ENCODE measurements at regions not wholly inside any gene's neighbourhood (a gene's known extent, or its start where the extent isn't known, plus 50 kb on each side); places are given as distances from the start of the nearest gene placed in this dataset.

GRCh38 chr4:19693936-19694570 is 557.7 kb upstream of the SLIT2 start:
- Histone ChIP-seq H3K9ac (ENCODE audit: low read depth, low read length, poor library complexity, severe bottlenecking) (no peak overlapping the region), H3K27me3 (ENCODE audit: insufficient read depth, low read length, poor library complexity, severe bottlenecking) (no peaks in the 10 kb centered on the region), H3K36me3 (ENCODE audit: insufficient read depth, low read length) (no peaks in the 10 kb centered on the region), H3K79me2 (ENCODE audit: insufficient read depth, low read length) (no peaks in the 10 kb centered on the region), H3K9me3 (ENCODE audit: insufficient read depth, low read depth, low read length) (no peaks in the 10 kb centered on the region), H3K4me1 (ENCODE audit: insufficient read depth, low read length, poor library complexity, severe bottlenecking) (no peaks in the 10 kb centered on the region), H3K9me2 (replicated peaks; ENCODE audit: low read depth, low read length) (no peaks in the 10 kb centered on the region), H4K20me1 (ENCODE audit: insufficient read depth, low read length, poor library complexity, severe bottlenecking) (no peaks in the 10 kb centered on the region), H3K4me3 (ENCODE audit: low read length, poor library complexity, severe bottlenecking) (no peak overlapping the region), H2AFZ (ENCODE audit: low read length) (no peak overlapping the region; the same call in 1 of the 2 replicates), H3K4me2 (ENCODE audit: low read depth, low read length, poor library complexity, severe bottlenecking) (no peak overlapping the region), H3F3A (ENCODE audit: low read depth) (no peaks in the 10 kb centered on the region)
- TF ChIP-seq EZH2phosphoT487 (IDR thresholded peaks at IDR 0.05; ENCODE audit: borderline replicate concordance) (no peak), CTCF (conservative IDR thresholded peaks at IDR 0.05; ENCODE audit: low read length) (no peak)

GRCh38 chr4:19689511-19689910 is 562.2 kb upstream of the SLIT2 start:
- no peaks in the 10 kb centered on the region for H4K20me1 ChIP-seq (ENCODE audit: insufficient read depth, low read length, poor library complexity, severe bottlenecking)
- no peak for TF ChIP-seq EZH2phosphoT487 (IDR thresholded peaks at IDR 0.05; ENCODE audit: borderline replicate concordance)
- no peak for TF ChIP-seq CTCF (conservative IDR thresholded peaks at IDR 0.05; ENCODE audit: low read length)
- H3K9me2 ChIP-seq (replicated peaks; ENCODE audit: low read depth, low read length), result no peaks in the 10 kb centered on the region

GRCh38 chr4:19686456-19686855 is 565.2 kb upstream of the SLIT2 start:
- Histone ChIP-seq H3K9me2 (replicated peaks; ENCODE audit: low read depth, low read length) (no peaks in the 10 kb centered on the region), H3K79me2 (ENCODE audit: insufficient read depth, low read length) (no peaks in the 10 kb centered on the region), H3K27me3 (ENCODE audit: insufficient read depth, low read length, poor library complexity, severe bottlenecking) (no peaks in the 10 kb centered on the region), H3F3A (ENCODE audit: low read depth) (no peaks in the 10 kb centered on the region), H3K36me3 (ENCODE audit: insufficient read depth, low read length) (no peaks in the 10 kb centered on the region), H3K4me2 (ENCODE audit: low read depth, low read length, poor library complexity, severe bottlenecking) (no peak overlapping the region), H3K4me1 (ENCODE audit: insufficient read depth, low read length, poor library complexity, severe bottlenecking) (no peaks in the 10 kb centered on the region), H3K9ac (ENCODE audit: low read depth, low read length, poor library complexity, severe bottlenecking) (no peak overlapping the region), H3K9me3 (ENCODE audit: insufficient read depth, low read depth, low read length) (no peaks in the 10 kb centered on the region), H3K4me3 (ENCODE audit: low read length, poor library complexity, severe bottlenecking) (no peak overlapping the region), H4K20me1 (ENCODE audit: insufficient read depth, low read length, poor library complexity, severe bottlenecking) (no peaks in the 10 kb centered on the region), H2AFZ (ENCODE audit: low read length) (no peak overlapping the region)
- no peak for TF ChIP-seq EZH2phosphoT487 (IDR thresholded peaks at IDR 0.05; ENCODE audit: borderline replicate concordance)
- no peak for TF ChIP-seq CTCF (conservative IDR thresholded peaks at IDR 0.05; ENCODE audit: low read length)

More at GRCh38 chr4:19689511-19689910, 562.2 kb upstream of the SLIT2 start:
- Histone ChIP-seq H2AFZ (ENCODE audit: low read length) (no peak overlapping the region), H3F3A (ENCODE audit: low read depth) (no peaks in the 10 kb centered on the region), H3K79me2 (ENCODE audit: insufficient read depth, low read length) (no peaks in the 10 kb centered on the region), H3K36me3 (ENCODE audit: insufficient read depth, low read length) (no peaks in the 10 kb centered on the region), H3K9me3 (ENCODE audit: insufficient read depth, low read depth, low read length) (no peaks in the 10 kb centered on the region), H3K4me3 (ENCODE audit: low read length, poor library complexity, severe bottlenecking) (no peak overlapping the region), H3K27me3 (ENCODE audit: insufficient read depth, low read length, poor library complexity, severe bottlenecking) (no peaks in the 10 kb centered on the region), H3K4me1 (ENCODE audit: insufficient read depth, low read length, poor library complexity, severe bottlenecking) (no peaks in the 10 kb centered on the region), H3K4me2 (ENCODE audit: low read depth, low read length, poor library complexity, severe bottlenecking) (no peak overlapping the region), H3K9ac (ENCODE audit: low read depth, low read length, poor library complexity, severe bottlenecking) (no peak overlapping the region)

Measured in Loucy (cell line).